ENCODE measurements at regions not wholly inside any gene's neighbourhood (a gene's known extent, or its start where the extent isn't known, plus 50 kb on each side); places are given as distances from the start of the nearest gene placed in this dataset.
A peak's percentile ranks its signal among the peaks of the same experiment; 100 is the strongest.

GRCh38 chr4:148757171-148757570 lies 315.0 kb upstream of the NR3C2 start:
- DNase-seq (ENCODE audit: low read depth, low spot score) = no peak

GRCh38 chr4:148749403-148749802 lies 307.2 kb upstream of the NR3C2 start:
- DNase-seq (ENCODE audit: low read depth, low spot score) = no peak

GRCh38 chr4:148747721-148748268 lies 305.6 kb upstream of the NR3C2 start:
- DNase-seq (ENCODE audit: low read depth, low spot score) = no peak

GRCh38 chr4:148740701-148741100 lies 298.5 kb upstream of the NR3C2 start:
- DNase-seq (ENCODE audit: low read depth, low spot score) = no peak

- peak; percentile 40 for DNase-seq (ENCODE audit: low read depth, low spot score)
Measured at GRCh38 chr4:148737061-148737770, 295.0 kb upstream of the NR3C2 start.

GRCh38 chr4:148735432-148736155 lies 293.4 kb upstream of the NR3C2 start:
- no peak for DNase-seq (ENCODE audit: low read depth, low spot score)

GRCh38 chr4:148730766-148731165 lies 288.6 kb upstream of the NR3C2 start:
- peak; percentile 27 for DNase-seq (ENCODE audit: low read depth, low spot score)

GRCh38 chr4:148730082-148730640 lies 287.9 kb upstream of the NR3C2 start:
- no peak for DNase-seq (ENCODE audit: low read depth, low spot score)

- DNase-seq (ENCODE audit: low read depth, low spot score) = no peak
Measured at GRCh38 chr4:148717988-148718387, 275.8 kb upstream of the NR3C2 start.

- peak; percentile 10 for DNase-seq (ENCODE audit: low read depth, low spot score)
Measured at GRCh38 chr4:148716431-148717052, 274.3 kb upstream of the NR3C2 start.

- DNase-seq (ENCODE audit: low read depth, low spot score) = no peak
Measured at GRCh38 chr4:148704291-148704690, 262.1 kb upstream of the NR3C2 start.

GRCh38 chr4:148694702-148695101 lies 252.5 kb upstream of the NR3C2 start:
- no peak for DNase-seq (ENCODE audit: low read depth, low spot score)

- DNase-seq (ENCODE audit: low read depth, low spot score) = no peak
Measured at GRCh38 chr4:148693913-148694649, 251.9 kb upstream of the NR3C2 start.

- DNase-seq (ENCODE audit: low read depth, low spot score) = no peak
Measured at GRCh38 chr4:148692242-148692641, 250.0 kb upstream of the NR3C2 start.

GRCh38 chr4:148686449-148686848 lies 244.2 kb upstream of the NR3C2 start:
- no peak for DNase-seq (ENCODE audit: low read depth, low spot score)

- no peak for DNase-seq (ENCODE audit: low read depth, low spot score)
Measured at GRCh38 chr4:148684638-148685037, 242.4 kb upstream of the NR3C2 start.

GRCh38 chr4:148680884-148681283 lies 238.7 kb upstream of the NR3C2 start:
- no peak for DNase-seq (ENCODE audit: low read depth, low spot score)

GRCh38 chr4:148676344-148676743 lies 234.1 kb upstream of the NR3C2 start:
- DNase-seq (ENCODE audit: low read depth, low spot score) = no peak

- no peak for DNase-seq (ENCODE audit: low read depth, low spot score)
Measured at GRCh38 chr4:148674876-148675275, 232.7 kb upstream of the NR3C2 start.

- no peak for DNase-seq (ENCODE audit: low read depth, low spot score)
Measured at GRCh38 chr4:148664636-148665035, 222.4 kb upstream of the NR3C2 start.

- no peak for DNase-seq (ENCODE audit: low read depth, low spot score)
Measured at GRCh38 chr4:148654131-148654530, 211.9 kb upstream of the NR3C2 start.

Data from astrocyte of the hippocampus (primary cell).